Nephron (organoid): ENCODE measurements at regions not wholly inside any gene's neighbourhood (a gene's known extent, or its start where the extent isn't known, plus 50 kb on each side); places are given as distances from the start of the nearest gene placed in this dataset.

Experiments
- H3K27ac Mint-ChIP-seq, 3 experiments: 2 replicates each; pipeline ENCODE4 v1.8.0; 2020; ENCODE audit warnings: mixed read lengths in 3 of 3, mild to moderate bottlenecking in 2 of 3, moderate library complexity in 1 of 3
- H3K27me3 Mint-ChIP-seq: 2 replicates; pipeline ENCODE4 v1.8.0; 2021; ENCODE audit warnings: low read depth, mild to moderate bottlenecking, moderate library complexity, mixed read lengths
- H3K36me3 Mint-ChIP-seq: 2 replicates; pipeline ENCODE4 v1.8.0; 2020; ENCODE audit warnings: low read depth, mixed read lengths
- H3K4me1 Mint-ChIP-seq: 2 replicates; pipeline ENCODE4 v1.8.0; 2020; ENCODE audit warnings: mixed read lengths
- H3K4me3 Mint-ChIP-seq, 3 experiments: 2 replicates each; pipeline ENCODE4 v1.8.0; 2020; ENCODE audit warnings: mild to moderate bottlenecking in 3 of 3, mixed read lengths in 3 of 3, moderate library complexity in 2 of 3
- H3K9me3 Mint-ChIP-seq: 2 replicates; pipeline ENCODE4 v1.8.0; 2020; ENCODE audit warnings: mixed read lengths
- TF ChIP-seq, protein P1 (sequence below), 3 experiments: fragments of 200-600 bp; sonication (generic); IDR thresholded peaks; one replicate each; pipeline ENCODE4 v1.5.0; 2021; ENCODE audit warnings: antibody characterized with exemption in 3 of 3; ENCODE audit not compliant: unreplicated experiment in 3 of 3

- Mint-ChIP-seq H3K36me3 (peaks cover 14% of the 10 kb centered on the region), H3K4me3 (no peak overlapping the region), H3K27me3 (no peaks in the 10 kb centered on the region), H3K9me3 (peaks cover 16% of the 10 kb centered on the region), H3K4me1 (peaks cover 24% of the 10 kb centered on the region), H3K27ac (no peak overlapping the region)
- TF ChIP-seq, protein P1, sequence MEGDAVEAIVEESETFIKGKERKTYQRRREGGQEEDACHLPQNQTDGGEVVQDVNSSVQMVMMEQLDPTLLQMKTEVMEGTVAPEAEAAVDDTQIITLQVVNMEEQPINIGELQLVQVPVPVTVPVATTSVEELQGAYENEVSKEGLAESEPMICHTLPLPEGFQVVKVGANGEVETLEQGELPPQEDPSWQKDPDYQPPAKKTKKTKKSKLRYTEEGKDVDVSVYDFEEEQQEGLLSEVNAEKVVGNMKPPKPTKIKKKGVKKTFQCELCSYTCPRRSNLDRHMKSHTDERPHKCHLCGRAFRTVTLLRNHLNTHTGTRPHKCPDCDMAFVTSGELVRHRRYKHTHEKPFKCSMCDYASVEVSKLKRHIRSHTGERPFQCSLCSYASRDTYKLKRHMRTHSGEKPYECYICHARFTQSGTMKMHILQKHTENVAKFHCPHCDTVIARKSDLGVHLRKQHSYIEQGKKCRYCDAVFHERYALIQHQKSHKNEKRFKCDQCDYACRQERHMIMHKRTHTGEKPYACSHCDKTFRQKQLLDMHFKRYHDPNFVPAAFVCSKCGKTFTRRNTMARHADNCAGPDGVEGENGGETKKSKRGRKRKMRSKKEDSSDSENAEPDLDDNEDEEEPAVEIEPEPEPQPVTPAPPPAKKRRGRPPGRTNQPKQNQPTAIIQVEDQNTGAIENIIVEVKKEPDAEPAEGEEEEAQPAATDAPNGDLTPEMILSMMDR (IDR thresholded peaks at IDR 0.05; ENCODE audit: unreplicated experiment in 3 of 3) = no peak
Observed at GRCh38 chr4:123229286-123229685, 167.3 kb upstream of the SPRY1 start.

DNA sequence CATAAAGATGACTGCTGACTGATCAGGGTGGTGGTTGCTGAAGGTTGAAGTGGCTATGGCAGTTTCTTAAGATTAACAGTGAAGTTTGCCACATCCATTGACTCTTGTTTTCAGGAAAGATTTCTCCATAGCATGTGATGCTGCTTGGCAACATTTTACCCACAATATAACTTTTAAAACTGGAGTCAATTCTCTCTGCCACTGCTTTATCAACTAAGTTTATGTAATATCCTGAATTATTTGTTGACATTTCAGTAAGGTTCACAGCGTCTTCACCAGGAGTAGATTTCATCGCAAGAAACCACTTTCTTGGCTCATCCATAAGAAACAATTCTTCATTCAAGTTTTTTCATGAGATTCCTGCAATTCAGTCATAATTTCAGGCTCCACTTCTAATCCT is 166.5 kb upstream of the SPRY1 start:
- peaks cover 16% of the 10 kb centered on the region for H3K9me3 Mint-ChIP-seq
- no peak overlapping the region for H3K27ac Mint-ChIP-seq
- no peaks in the 10 kb centered on the region for H3K27me3 Mint-ChIP-seq
- H3K36me3 Mint-ChIP-seq = peaks cover 14% of the 10 kb centered on the region
- peaks cover 29% of the 10 kb centered on the region for H3K4me1 Mint-ChIP-seq
- H3K4me3 Mint-ChIP-seq = no peak overlapping the region
- TF ChIP-seq, protein P1 (IDR thresholded peaks at IDR 0.05; ENCODE audit: unreplicated experiment in 3 of 3) = no peak

DNA sequence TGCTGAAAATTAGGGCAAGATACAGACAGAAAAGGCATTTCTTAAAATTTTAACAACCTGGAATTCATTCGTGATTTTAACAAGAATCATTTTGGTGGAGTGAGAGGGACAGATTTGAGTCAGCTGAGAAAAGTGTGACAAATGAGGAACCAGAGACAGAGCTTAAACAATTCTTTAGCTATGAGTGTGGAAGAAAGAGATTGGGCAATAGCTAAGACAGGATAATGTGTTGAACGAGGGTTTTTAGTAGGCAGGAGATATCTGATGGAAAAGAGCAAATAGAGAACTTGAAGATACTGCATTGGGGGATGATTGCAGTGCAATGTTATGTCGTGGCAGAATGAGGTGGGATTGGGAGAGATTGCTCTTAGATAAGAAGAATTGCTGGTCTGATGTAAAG is 164.2 kb upstream of the SPRY1 start:
- Mint-ChIP-seq H3K27ac (peak overlapping the region; percentile 16 to 49 (median 16)), H3K4me1 (peaks cover 40% of the 10 kb centered on the region), H3K9me3 (peaks cover 6% of the 10 kb centered on the region), H3K27me3 (no peaks in the 10 kb centered on the region), H3K4me3 (no peak overlapping the region), H3K36me3 (peaks cover 11% of the 10 kb centered on the region)
- TF ChIP-seq, protein P1 (IDR thresholded peaks at IDR 0.05; ENCODE audit: unreplicated experiment in 3 of 3) = no peak

DNA sequence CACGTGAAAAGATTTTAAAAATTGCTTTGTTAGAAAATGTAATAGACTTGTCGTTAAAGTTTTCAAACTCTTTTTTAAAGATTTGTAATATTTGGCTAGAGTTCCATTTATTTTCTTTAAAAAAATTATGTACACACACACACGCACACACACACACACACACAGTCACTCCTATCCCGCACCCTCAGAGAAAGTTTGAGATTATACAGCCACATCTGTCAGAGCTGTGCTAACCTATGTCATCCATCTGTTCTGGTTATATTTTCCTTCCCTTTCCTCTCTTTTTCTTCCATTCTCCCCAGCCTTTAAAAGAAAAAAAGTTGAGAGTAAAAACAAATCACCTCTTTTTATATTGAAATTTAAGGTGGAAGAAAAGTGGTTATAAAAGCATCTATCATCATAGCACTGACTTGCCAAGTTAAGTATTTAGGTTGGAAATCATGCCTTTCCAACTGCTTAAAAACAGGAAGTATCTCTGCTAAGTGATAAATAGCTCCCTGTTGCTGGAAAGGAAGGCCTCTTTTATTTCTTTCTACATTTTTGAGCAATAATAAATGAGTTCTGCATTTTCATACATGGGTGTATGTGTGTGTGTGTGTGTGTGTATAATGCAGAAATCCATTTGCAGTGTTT is 163.3 kb upstream of the SPRY1 start:
- Mint-ChIP-seq H3K9me3 (peaks cover 2% of the 10 kb centered on the region), H3K36me3 (peaks cover 11% of the 10 kb centered on the region), H3K4me1 (peaks cover 40% of the 10 kb centered on the region), H3K27ac (peak overlapping the region; percentile 56 to 84 (median 68)), H3K4me3 (no peak overlapping the region), H3K27me3 (no peaks in the 10 kb centered on the region)
- TF ChIP-seq, protein P1 (IDR thresholded peaks at IDR 0.05; ENCODE audit: unreplicated experiment in 3 of 3) = no peak

- H3K27me3 Mint-ChIP-seq = no peaks in the 10 kb centered on the region
- no peak overlapping the region for H3K27ac Mint-ChIP-seq
- peaks cover 16% of the 10 kb centered on the region for H3K36me3 Mint-ChIP-seq
- peaks cover 8% of the 10 kb centered on the region for H3K9me3 Mint-ChIP-seq
- TF ChIP-seq, protein P1 (IDR thresholded peaks at IDR 0.05; ENCODE audit: unreplicated experiment in 3 of 3) = no peak
- H3K4me1 Mint-ChIP-seq = peaks cover 40% of the 10 kb centered on the region
- H3K4me3 Mint-ChIP-seq = no peak overlapping the region
Observed at GRCh38 chr4:123234955-123235354, 161.6 kb upstream of the SPRY1 start.

DNA sequence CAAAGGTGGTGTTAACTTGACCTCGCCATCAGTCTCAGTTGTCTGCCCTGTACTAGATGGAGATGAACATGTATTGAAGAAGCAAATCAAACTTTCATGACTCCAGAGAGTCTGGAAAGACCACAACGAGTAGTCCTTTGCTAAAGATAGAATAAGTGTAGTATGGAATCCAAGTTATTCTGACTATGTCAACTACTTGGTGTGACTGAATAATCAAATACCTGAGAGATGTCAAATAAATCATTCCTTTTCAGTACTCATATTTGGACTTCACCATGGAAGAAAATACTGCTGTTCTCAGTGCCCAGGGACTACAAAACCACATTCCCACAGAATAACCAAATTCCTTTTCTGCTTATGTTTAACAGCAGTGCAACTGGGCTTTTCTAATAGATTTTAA is 161.2 kb upstream of the SPRY1 start:
- H3K27me3 Mint-ChIP-seq = no peaks in the 10 kb centered on the region

More for the DNA sequence above, 161.2 kb upstream of the SPRY1 start:
- no peak overlapping the region for H3K27ac Mint-ChIP-seq
- peaks cover 40% of the 10 kb centered on the region for H3K4me1 Mint-ChIP-seq
- H3K4me3 Mint-ChIP-seq = no peak overlapping the region
- TF ChIP-seq, protein P1 (IDR thresholded peaks at IDR 0.05; ENCODE audit: unreplicated experiment in 3 of 3) = no peak
- H3K36me3 Mint-ChIP-seq = peaks cover 17% of the 10 kb centered on the region
- peaks cover 11% of the 10 kb centered on the region for H3K9me3 Mint-ChIP-seq
